ENCODE measurements at regions not wholly inside any gene's neighbourhood (a gene's known extent, or its start where the extent isn't known, plus 50 kb on each side); places are given as distances from the start of the nearest gene placed in this dataset.

GRCh38 chr7:67652937-67653336 lies 656.3 kb downstream of the TYW1 start:
- no peaks in the 10 kb centered on the region for H3K9me3 ChIP-seq
- 30 to 47% methylated on average over 2 of the region's 2 CpGs for WGBS, 2 donors
- TF ChIP-seq CTCF (IDR thresholded peaks at IDR 0.05) (no peak), POLR2A (IDR thresholded peaks at IDR 0.05) (no peak)
- no peaks in the 10 kb centered on the region for H3K36me3 ChIP-seq
- H3K4me1 ChIP-seq = peaks cover 0 to 30% (median 3%) of the 10 kb centered on the region in 3 donors
- DNase-seq = no peak
- H3K27me3 ChIP-seq = no peaks in the 10 kb centered on the region
- H3K4me3 ChIP-seq = no peak overlapping the region
- intact Hi-C loops (cut with DNase I) = no loop called here
- H3K27ac ChIP-seq = no peak overlapping the region

GRCh38 chr7:67653856-67654454 lies 657.3 kb downstream of the TYW1 start:
- intact Hi-C loops (cut with DNase I) = no loop called here
- TF ChIP-seq POLR2A (IDR thresholded peaks at IDR 0.05) = no peak
- no peak for TF ChIP-seq CTCF (IDR thresholded peaks at IDR 0.05)
- no peaks in the 10 kb centered on the region for H3K9me3 ChIP-seq
- DNase-seq = no peak
- no peaks in the 10 kb centered on the region for H3K36me3 ChIP-seq
- H3K4me1 ChIP-seq = peaks cover 0 to 30% (median 3%) of the 10 kb centered on the region in 3 donors
- no peaks in the 10 kb centered on the region for H3K27me3 ChIP-seq
- 55 to 57% methylated on average over 3 of the region's 3 CpGs for WGBS, 2 donors
- H3K4me3 ChIP-seq = no peak overlapping the region
- peak overlapping the region in 2 of 4 donors; percentile 23 to 24 for H3K27ac ChIP-seq

GRCh38 chr7:67654642-67655041 lies 658.0 kb downstream of the TYW1 start:
- TF ChIP-seq POLR2A (IDR thresholded peaks at IDR 0.05) (no peak), CTCF (IDR thresholded peaks at IDR 0.05) (no peak)
- 56 to 64% methylated on average over 1 of the region's 1 CpG for WGBS, 2 donors
- peak overlapping the region in 2 of 4 donors; percentile 23 to 24 for H3K27ac ChIP-seq
- intact Hi-C loops (cut with DNase I) = no loop called here
- no peak for DNase-seq
- H3K27me3 ChIP-seq = no peaks in the 10 kb centered on the region
- H3K4me1 ChIP-seq = peaks cover 0 to 30% (median 3%) of the 10 kb centered on the region in 3 donors
- H3K4me3 ChIP-seq = no peak overlapping the region
- no peaks in the 10 kb centered on the region for H3K36me3 ChIP-seq
- no peaks in the 10 kb centered on the region for H3K9me3 ChIP-seq

DNA sequence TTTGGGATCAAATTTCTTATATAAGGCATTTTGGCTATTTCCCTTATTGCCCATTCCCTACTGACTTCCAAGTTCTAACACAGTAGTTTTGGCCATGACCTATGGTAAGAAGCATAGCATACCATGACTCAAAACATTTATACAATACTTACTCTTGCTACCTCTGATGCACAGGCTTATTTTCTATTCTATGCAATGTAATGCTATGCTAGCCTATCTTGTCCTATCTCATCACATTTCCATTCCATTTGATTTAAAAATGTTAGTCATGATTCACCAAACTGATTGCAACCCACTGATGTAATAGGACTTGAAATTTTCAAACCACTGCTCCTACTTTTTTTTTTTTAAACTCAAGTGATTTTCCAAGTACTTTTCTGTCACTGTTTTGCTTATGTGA lies 658.5 kb downstream of the TYW1 start:
- H3K9me3 ChIP-seq = no peaks in the 10 kb centered on the region
- no peak for DNase-seq
- intact Hi-C loops (cut with DNase I) = no loop called here
- H3K27ac ChIP-seq = no peak overlapping the region
- TF ChIP-seq POLR2A (IDR thresholded peaks at IDR 0.05) = no peak
- TF ChIP-seq CTCF (IDR thresholded peaks at IDR 0.05) = no peak
- no peaks in the 10 kb centered on the region for H3K36me3 ChIP-seq
- no peak overlapping the region for H3K4me3 ChIP-seq
- H3K27me3 ChIP-seq = no peaks in the 10 kb centered on the region
- peaks cover 0 to 30% (median 3%) of the 10 kb centered on the region in 3 donors for H3K4me1 ChIP-seq

GRCh38 chr7:67659091-67659490 lies 662.5 kb downstream of the TYW1 start:
- no peaks in the 10 kb centered on the region for H3K27me3 ChIP-seq
- intact Hi-C loops (cut with DNase I) = no loop called here
- peaks cover 0 to 19% (median under 1%) of the 10 kb centered on the region in 3 donors for H3K4me1 ChIP-seq
- DNase-seq = no peak
- TF ChIP-seq CTCF (IDR thresholded peaks at IDR 0.05) = no peak
- TF ChIP-seq POLR2A (IDR thresholded peaks at IDR 0.05) = no peak
- no peak overlapping the region for H3K27ac ChIP-seq
- no peak overlapping the region for H3K4me3 ChIP-seq
- H3K9me3 ChIP-seq = no peaks in the 10 kb centered on the region
- no peaks in the 10 kb centered on the region for H3K36me3 ChIP-seq
